Left renal pelvis (tissue), 4 donors: ENCODE measurements at regions not wholly inside any gene's neighbourhood (a gene's known extent, or its start where the extent isn't known, plus 50 kb on each side); places are given as distances from the start of the nearest gene placed in this dataset.

ENCODE experiments used
- DNase-seq, 4 donors: peaks; one replicate each; pipeline ENCODE4 v3.0.0-alpha.2; 2013; ENCODE audit warnings: low read depth in 4 of 4, low spot score in 3 of 4

DNA sequence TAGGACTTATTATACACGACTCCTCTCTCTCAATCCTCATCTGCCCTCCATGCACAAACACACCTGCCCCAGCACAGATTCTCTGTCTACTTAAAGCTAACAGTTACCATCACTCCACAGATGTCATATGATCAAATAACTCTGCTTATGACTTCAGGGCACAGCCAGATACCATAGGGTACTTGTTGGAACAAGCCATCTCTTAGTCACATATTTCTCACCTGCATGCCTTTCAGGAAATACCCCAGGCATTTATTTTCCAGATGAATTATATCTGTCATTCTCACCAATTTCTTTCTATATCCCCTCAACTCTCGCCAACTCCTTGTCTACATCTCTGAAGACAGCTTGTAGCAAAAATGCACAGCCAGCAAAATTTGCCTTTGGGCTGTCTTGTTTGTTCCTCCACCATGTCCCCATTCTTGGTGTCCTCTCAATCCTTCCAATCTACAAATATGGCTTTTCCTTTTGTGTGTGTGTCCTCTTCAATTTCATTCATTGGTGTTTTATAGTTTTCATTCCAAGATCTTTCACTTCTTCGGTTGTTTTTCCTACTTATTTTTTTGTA is 353.9 kb upstream of the CAMK1G start:
- DNase-seq: no peak

DNA sequence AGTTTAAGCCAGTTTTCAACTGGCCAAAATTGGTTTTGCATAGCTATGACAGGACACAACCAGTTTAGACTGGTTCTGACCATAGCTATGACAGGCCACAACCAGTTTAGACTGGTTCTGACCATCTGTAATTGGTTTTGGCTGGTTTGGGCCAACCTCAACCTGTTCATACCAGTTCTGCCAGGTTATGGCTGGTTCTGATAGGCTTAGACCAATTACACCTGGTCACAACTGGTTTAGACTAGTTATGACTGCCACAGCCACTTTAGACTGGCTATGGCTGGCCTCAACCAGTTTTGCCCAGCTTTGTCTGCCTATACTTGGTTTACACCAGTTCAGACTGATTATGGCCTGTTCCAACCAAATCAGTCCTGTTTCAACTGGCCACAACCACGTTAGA is 353.2 kb upstream of the CAMK1G start:
- DNase-seq: no peak

DNA sequence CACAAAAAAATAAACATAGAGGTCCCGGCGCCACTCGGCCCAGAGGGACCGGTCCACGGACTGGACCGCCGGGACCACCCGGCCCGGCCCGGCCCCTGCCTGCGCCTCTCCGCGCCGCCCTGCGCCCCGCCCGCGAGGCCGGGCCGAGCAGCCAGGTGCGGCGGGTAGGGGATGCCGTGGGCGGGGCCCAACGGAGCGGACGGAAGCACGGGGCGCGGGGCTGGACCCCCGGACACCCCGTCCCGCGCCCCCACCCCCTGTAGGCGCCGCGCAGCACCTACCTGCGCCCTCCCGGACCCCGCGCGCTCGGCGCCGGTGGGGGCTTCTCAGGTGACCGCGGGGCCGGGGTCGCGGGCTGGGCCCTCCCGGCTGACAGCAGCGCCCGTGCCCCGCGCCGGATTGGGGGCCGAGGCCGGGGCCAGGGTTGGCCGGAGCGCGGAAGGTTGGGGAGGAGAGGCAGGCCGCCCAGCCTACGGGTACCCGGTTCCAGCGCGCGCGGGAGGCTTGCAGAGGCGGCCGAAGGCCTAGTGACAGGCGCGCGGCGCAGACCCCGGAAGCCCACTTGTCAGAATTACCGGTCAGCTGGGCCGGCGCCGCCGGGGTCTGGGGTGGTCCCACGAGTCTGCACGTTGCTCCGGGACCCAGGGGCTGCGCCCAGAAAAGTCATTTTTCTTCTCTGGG is 351.9 kb upstream of the CAMK1G start:
- DNase-seq: no peak

DNA sequence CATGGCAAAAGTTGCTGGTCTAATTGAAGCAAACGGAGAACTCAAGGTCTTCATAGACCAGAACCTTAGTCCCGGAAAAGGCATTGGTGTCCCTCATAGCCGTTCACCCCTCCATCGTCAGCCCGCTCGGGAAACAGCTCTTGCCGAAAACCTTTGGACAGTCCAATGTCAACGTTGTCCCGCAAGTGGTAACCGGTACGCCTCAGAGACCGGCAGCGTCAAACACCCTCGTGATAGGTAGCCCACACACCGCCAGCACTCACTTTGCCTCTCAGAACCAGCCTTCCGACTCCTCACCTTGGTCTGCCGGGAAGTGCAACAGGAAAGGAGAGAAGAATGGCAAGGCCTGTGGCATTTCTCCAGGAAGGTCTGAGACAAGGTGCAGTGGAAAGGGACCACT is 351.3 kb upstream of the CAMK1G start:
- no peak for DNase-seq

GRCh38 chr1:209232759-209233158 is 350.8 kb upstream of the CAMK1G start:
- DNase-seq: no peak

DNA sequence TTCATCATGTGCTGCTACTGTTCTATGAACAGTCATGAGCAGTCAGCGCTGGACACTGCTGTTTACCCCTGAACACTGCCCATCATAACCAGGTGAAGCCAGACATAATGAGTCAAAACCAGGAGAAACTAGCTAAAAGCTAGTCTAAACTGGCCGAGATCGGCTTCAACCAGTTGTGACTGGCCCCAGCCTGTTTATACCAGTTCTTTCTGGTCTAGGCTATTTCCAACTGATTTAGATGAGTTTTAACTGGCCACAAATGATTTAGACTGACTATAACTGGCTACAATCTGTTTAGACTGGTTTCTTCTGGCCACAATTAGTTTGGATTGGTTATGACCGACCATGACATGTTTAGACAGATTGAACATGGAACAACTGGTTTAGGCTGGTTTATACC is 348.3 kb upstream of the CAMK1G start:
- DNase-seq: no peak

DNA sequence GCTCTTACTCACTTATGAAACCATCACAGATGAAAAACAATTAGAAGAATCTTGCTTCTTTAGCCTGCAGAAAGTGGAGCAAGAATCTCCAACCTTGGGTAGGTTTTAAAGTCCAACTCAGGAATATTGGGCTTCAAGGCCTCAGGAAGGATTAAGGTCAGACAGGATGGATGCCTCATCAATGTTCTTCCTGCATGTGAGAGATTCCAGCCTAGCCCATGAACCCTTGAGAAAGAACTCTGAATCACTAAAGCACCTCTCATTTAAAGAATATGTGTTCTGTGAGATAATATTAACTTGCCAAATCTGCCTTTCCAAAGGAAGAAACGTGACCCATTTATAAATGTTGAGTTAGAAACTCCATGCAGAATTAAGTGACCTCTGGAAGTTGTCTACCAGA is 345.2 kb upstream of the CAMK1G start:
- DNase-seq: no peak

- no peak for DNase-seq
These were observed 343.2 kb upstream of the CAMK1G start for GRCh38 chr1:209240351-209240750.

- no peak for DNase-seq
These were observed 342.0 kb upstream of the CAMK1G start for GRCh38 chr1:209241487-209241886.

- peak; percentile 36 to 50 (median 44) for DNase-seq
These were observed 334.8 kb upstream of the CAMK1G start for GRCh38 chr1:209248649-209249279.

GRCh38 chr1:209249280-209249670 is 334.2 kb upstream of the CAMK1G start:
- DNase-seq: peak in 2 of 4 donors; percentile 4 to 12

- DNase-seq: no peak
These were observed 333.6 kb upstream of the CAMK1G start for GRCh38 chr1:209249785-209250440.

DNA sequence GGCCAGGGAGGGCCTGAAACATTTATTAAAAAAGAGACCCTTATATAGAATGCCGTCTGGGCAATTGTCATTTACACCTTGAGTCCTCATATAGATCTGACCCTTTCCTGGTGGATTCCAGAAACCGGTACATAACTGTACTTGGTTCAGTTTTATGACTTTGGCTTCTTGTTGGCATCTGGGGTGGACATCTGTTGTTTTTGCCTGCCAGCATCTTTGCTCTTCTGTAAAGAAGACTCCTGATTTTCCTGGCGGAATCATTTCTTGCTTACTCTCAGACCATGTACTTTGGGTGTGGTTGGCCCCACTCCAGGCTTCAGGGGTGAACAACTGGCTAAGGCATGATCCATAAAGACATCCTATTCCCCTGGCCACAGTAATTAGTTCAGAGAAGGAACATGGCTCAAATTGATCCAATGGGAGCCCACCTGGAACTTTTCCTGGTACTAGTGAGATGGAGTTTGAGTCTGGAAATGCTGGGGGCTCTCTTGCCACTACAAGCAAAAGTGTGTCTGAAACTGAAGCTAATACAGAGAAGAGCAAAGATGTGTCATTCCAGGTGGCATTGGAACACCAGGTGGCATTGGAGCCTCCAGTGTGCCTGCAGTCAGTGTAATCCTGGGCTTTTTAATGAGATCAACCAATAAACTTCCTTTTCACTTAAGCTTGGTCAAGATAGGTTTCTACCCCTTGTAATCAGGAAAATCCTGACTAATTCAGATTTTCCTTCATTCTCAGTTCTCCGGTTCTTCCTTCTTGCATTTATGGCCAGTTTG is 332.5 kb upstream of the CAMK1G start:
- no peak for DNase-seq

DNA sequence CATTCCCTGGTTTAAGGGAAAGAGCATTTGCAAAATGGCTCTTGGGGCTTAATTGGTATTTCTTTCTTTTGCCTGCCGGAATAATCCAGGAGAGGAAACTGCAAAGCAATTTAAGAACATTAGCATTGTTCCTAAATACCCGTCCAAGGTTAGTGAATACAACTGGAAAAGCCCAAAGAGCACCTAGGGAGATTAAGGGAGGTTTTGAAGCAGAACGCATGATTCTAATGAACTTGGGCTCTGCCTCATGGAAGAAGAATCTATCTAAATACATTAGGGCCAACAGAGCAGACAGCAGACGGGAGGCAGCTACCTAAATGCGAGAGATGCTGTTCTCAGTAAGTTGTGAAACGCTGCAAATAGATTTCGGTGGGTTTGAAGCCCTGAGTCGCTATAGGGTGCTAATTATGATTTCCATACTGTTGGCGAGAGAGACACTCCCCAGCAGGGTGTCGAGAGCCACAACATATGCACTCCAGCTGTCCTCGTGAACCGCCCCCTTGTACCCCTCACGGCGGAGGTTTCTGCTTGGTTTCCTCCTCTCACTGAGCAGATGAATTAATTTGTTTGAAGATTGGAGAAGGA is 326.7 kb upstream of the CAMK1G start:
- DNase-seq: no peak

DNA sequence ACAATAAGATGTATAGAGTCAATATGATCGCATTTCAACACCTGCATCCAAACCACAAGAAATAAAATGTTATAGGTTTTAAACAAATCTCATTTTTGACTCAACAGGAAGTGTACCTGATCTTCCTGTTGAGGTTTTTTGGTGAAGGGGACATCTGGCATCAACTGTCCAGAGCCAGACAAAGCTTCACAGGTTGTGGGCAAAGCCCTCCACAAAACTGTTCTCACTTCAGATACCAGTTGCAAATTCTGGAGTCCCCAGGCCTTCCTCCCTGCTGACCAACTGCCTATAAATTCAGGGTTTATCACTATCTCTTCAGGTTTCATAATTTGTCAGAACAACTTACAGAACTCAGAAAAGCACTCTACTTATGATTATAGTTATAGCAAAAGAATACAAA is 326.1 kb upstream of the CAMK1G start:
- no peak for DNase-seq

GRCh38 chr1:209260136-209260535 is 323.4 kb upstream of the CAMK1G start:
- no peak for DNase-seq

DNA sequence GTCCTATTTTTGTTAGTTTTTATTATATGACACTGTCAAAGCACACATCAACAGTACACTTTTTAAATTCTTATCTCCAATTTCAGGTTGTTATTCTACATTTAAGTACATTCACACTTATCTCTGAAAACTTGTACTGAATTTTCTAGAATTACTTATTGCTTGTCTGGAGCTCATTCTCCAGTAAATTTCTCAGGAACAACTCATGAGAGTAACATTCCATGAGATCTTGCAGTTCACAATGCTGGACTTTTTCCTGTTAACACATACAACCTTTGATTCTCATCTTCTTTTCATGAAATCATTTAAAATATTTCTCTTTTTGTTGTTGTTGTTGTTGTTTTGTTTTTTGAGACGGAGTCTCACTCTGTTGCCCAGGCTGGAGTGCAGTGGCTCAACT is 320.9 kb upstream of the CAMK1G start:
- no peak for DNase-seq

DNA sequence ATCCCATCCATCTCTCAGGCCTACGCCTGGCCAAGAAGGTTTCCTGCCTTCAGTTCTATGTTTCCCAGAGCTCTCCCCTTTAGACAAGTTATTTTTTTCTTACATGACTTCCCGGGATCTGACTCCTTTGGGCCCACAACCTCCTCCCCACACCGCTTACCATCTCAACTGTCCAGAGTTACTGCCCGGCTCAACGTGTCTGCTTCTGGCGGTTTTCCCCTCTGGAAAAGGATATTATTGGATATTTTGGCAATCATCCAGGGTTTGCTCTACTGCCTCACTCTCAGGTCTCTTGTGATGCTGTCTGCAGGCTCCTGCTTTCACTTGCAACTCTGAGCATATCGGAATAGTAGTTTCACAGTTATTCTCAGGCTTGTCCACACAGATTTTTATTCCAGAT is 318.2 kb upstream of the CAMK1G start:
- no peak for DNase-seq

GRCh38 chr1:209266590-209267205 is 316.8 kb upstream of the CAMK1G start:
- DNase-seq: no peak

- DNase-seq: no peak
These were observed 315.5 kb upstream of the CAMK1G start for GRCh38 chr1:209267968-209268367.
